OCI-LY3 (cell line): ENCODE measurements at regions not wholly inside any gene's neighbourhood (a gene's known extent, or its start where the extent isn't known, plus 50 kb on each side); places are given as distances from the start of the nearest gene placed in this dataset.

Source experiments
- H2AFZ ChIP-seq: fragments of 200-600, 300-600 bp; shearing (Covaris generic); 2 replicates; pipeline ENCODE4 v1.6.0; 2014; ENCODE audit warnings: antibody characterized with exemption, low read depth, low read length
- H3K27ac ChIP-seq: fragments of 200-600, 300-600 bp; sonication (generic); 2 replicates; pipeline ENCODE4 v1.5.1; 2014; ENCODE audit warnings: mild to moderate bottlenecking, low read length, moderate library complexity, mixed read lengths
- H3K27me3 ChIP-seq: fragments of 200-600, 300-600 bp; sonication (generic); 2 replicates; pipeline ENCODE4 v1.6.1; 2014; ENCODE audit warnings: low read depth, low read length, mixed read lengths
- H3K36me3 ChIP-seq: fragments of 200-600, 300-600 bp; sonication (generic); replicated peaks from 2 replicates; pipeline ENCODE3; 2014; ENCODE audit warnings: low read depth, low read length, mixed read lengths
- H3K4me1 ChIP-seq: fragments of 300-600, 200-600 bp; sonication (generic); 2 replicates; pipeline ENCODE4 v1.6.1; 2014; ENCODE audit warnings: low read length, mixed read lengths
- H3K4me2 ChIP-seq: fragments of 200-600, 300-600 bp; sonication (generic); 2 replicates; pipeline ENCODE4 v1.6.1; 2014; ENCODE audit warnings: low read length, mixed read lengths
- H3K4me3 ChIP-seq: fragments of 300-600, 200-600 bp; sonication (generic); 2 replicates; pipeline ENCODE4 v1.5.1; 2014; ENCODE audit warnings: antibody characterized with exemption, mild to moderate bottlenecking, low read length, moderate library complexity
- H3K79me2 ChIP-seq: fragments of 300-600, 200-600 bp; shearing (Covaris generic); 2 replicates; pipeline ENCODE4 v1.6.1; 2014; ENCODE audit warnings: mild to moderate bottlenecking, low read length, mixed read lengths
- H3K9ac ChIP-seq: fragments of 300-600, 200-600 bp; shearing (Covaris generic); 2 replicates; pipeline ENCODE4 v1.6.0; 2014; ENCODE audit warnings: mild to moderate bottlenecking, low read length, moderate library complexity
- H3K9me3 ChIP-seq: fragments of 200-600, 300-600 bp; shearing (Covaris generic); 2 replicates; pipeline ENCODE4 v1.6.1; 2014; ENCODE audit warnings: low read length, mixed read lengths; ENCODE audit not compliant: insufficient read depth
- H4K20me1 ChIP-seq: fragments of 200-600, 300-600 bp; sonication (generic); 2 replicates; pipeline ENCODE4 v1.6.1; 2016; ENCODE audit warnings: low read length, mixed read lengths; ENCODE audit not compliant: insufficient read depth
- EZH2phosphoT487 ChIP-seq: fragments of 200-600 bp; shearing (Covaris generic); IDR thresholded peaks from 2 replicates; pipeline ENCODE4 v1.6.1; 2018; ENCODE audit warnings: antibody characterized with exemption, mixed run types, low read depth
- TF ChIP-seq, protein P1 (sequence below): fragments of 200-600, 300-600 bp; sonication (generic); IDR thresholded peaks from 2 replicates; pipeline ENCODE4 v1.5.1; 2014; ENCODE audit warnings: antibody characterized with exemption, low read length, low read depth

DNA sequence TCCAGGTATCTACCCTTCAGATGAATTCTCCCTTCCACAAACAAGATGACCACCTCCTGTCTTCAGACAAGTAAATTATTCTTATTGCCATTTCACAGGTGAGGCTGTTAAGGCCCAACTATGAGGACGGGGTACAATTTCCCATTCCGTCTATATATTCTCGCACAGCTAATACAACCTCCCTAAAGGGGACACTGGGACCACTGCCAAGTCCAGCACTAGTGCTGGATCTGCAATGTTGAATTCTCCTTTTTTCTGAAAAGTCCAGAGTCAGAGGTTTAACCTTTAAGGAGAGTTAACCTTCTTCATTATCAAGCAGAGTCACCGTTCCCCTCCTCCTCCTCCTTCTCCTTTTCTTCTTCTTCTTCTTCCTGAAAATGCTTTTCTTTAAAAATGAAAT lies 130.4 kb upstream of the PARP11 start:
- H3K27me3 ChIP-seq, result peaks cover 4% of the 10 kb centered on the region; the same call in 1 of the 2 replicates
- no peak overlapping the region for H2AFZ ChIP-seq
- H3K9ac ChIP-seq, result no peak overlapping the region
- H4K20me1 ChIP-seq, result no peaks in the 10 kb centered on the region
- no peak overlapping the region for H3K4me2 ChIP-seq
- H3K79me2 ChIP-seq, result no peaks in the 10 kb centered on the region
- no peaks in the 10 kb centered on the region for H3K4me1 ChIP-seq
- no peak overlapping the region for H3K4me3 ChIP-seq
- no peak overlapping the region for H3K27ac ChIP-seq
- TF ChIP-seq EZH2phosphoT487, result no peak
- TF ChIP-seq, protein P1, sequence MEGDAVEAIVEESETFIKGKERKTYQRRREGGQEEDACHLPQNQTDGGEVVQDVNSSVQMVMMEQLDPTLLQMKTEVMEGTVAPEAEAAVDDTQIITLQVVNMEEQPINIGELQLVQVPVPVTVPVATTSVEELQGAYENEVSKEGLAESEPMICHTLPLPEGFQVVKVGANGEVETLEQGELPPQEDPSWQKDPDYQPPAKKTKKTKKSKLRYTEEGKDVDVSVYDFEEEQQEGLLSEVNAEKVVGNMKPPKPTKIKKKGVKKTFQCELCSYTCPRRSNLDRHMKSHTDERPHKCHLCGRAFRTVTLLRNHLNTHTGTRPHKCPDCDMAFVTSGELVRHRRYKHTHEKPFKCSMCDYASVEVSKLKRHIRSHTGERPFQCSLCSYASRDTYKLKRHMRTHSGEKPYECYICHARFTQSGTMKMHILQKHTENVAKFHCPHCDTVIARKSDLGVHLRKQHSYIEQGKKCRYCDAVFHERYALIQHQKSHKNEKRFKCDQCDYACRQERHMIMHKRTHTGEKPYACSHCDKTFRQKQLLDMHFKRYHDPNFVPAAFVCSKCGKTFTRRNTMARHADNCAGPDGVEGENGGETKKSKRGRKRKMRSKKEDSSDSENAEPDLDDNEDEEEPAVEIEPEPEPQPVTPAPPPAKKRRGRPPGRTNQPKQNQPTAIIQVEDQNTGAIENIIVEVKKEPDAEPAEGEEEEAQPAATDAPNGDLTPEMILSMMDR, result no peak
- H3K9me3 ChIP-seq, result no peaks in the 10 kb centered on the region
- no peaks in the 10 kb centered on the region for H3K36me3 ChIP-seq

DNA sequence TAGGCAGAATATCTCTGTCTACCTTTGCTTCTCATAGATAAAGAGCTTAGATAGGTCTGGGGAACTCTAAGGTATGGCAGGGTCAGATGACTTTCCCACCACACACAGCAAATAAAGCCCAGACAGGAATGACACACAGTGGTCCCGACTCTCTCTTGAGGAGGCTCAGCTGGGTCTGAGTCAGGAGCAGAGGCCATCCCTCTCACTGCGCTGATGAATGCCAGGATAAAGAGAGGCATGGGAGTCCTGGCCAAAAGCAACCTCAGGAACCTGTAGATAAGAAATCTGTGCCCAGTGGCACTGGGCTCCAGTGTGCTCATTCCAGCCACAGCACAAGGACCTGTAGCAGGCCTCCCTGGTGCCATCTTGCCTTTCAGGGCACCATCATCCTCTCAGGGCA lies 129.4 kb upstream of the PARP11 start:
- Histone ChIP-seq H4K20me1 (no peaks in the 10 kb centered on the region), H3K9me3 (no peaks in the 10 kb centered on the region), H3K4me1 (no peaks in the 10 kb centered on the region), H3K27me3 (peaks cover 4% of the 10 kb centered on the region; the same call in 1 of the 2 replicates), H3K4me2 (no peak overlapping the region), H3K79me2 (no peaks in the 10 kb centered on the region), H3K4me3 (no peak overlapping the region), H3K27ac (no peak overlapping the region), H2AFZ (no peak overlapping the region), H3K9ac (no peak overlapping the region), H3K36me3 (no peaks in the 10 kb centered on the region)
- no peak for TF ChIP-seq EZH2phosphoT487
- TF ChIP-seq, protein P1, result no peak

DNA sequence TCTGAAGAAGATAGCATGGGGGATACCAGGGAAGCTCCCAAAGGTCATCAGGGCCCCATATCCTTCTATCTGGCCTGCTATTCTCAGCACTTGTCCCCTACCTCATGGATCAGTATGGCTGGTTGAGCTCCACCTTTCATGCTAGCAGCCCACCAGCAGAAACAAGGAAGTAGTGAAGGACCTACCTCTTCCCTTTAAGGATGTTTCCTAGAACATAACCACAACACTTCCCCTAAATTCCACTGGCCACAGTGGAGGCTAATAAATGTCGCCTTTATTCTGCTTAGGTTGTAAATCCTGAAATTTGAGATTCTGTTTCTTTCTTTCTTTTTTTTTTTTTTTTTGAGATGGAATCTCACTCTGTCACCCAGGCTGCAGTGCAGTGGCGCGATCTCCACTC lies 128.6 kb upstream of the PARP11 start:
- TF ChIP-seq EZH2phosphoT487, result no peak
- TF ChIP-seq, protein P1, result no peak
- peaks cover 4% of the 10 kb centered on the region; the same call in 1 of the 2 replicates for H3K27me3 ChIP-seq
- H3K4me3 ChIP-seq, result no peak overlapping the region
- no peak overlapping the region for H3K27ac ChIP-seq
- H3K4me2 ChIP-seq, result no peak overlapping the region
- no peaks in the 10 kb centered on the region for H3K36me3 ChIP-seq
- H3K4me1 ChIP-seq, result no peaks in the 10 kb centered on the region
- no peak overlapping the region for H2AFZ ChIP-seq
- no peak overlapping the region for H3K9ac ChIP-seq
- H4K20me1 ChIP-seq, result no peaks in the 10 kb centered on the region
- no peaks in the 10 kb centered on the region for H3K9me3 ChIP-seq
- no peaks in the 10 kb centered on the region for H3K79me2 ChIP-seq

DNA sequence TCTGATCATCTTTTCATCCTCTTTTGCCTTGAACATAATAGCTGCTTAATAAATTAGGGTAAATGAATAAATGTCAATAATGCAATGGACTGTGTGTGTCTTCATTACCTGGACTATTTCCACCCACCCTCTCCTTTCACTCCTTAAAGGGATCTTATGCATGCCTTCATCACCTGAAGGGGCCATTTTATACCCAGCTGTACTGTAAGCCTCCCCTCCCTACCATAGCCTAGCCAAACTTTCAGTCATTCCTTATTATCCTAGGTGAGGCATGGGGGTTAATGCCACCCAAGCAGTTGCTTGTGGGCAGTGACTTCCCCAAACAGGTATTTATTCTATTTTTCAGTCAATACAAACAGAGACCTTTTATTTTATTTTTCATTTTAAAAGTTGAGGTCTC lies 127.8 kb upstream of the PARP11 start:
- no peak overlapping the region for H3K9ac ChIP-seq
- TF ChIP-seq, protein P1, result no peak
- TF ChIP-seq EZH2phosphoT487, result no peak

More for the DNA sequence above, 127.8 kb upstream of the PARP11 start:
- H4K20me1 ChIP-seq, result no peaks in the 10 kb centered on the region
- H3K4me1 ChIP-seq, result peaks cover 5% of the 10 kb centered on the region
- no peaks in the 10 kb centered on the region for H3K79me2 ChIP-seq
- H3K4me3 ChIP-seq, result no peak overlapping the region
- H3K4me2 ChIP-seq, result no peak overlapping the region
- H2AFZ ChIP-seq, result no peak overlapping the region
- no peaks in the 10 kb centered on the region for H3K36me3 ChIP-seq
- no peak overlapping the region for H3K27ac ChIP-seq
- H3K27me3 ChIP-seq, result peaks cover 4% of the 10 kb centered on the region; the same call in 1 of the 2 replicates
- H3K9me3 ChIP-seq, result no peaks in the 10 kb centered on the region
